Loucy (cell line): ENCODE measurements at regions not wholly inside any gene's neighbourhood (a gene's known extent, or its start where the extent isn't known, plus 50 kb on each side); places are given as distances from the start of the nearest gene placed in this dataset.

ENCODE experiments used
- EZH2phosphoT487 ChIP-seq: fragments of 200-600 bp; IDR thresholded peaks from 2 replicates; pipeline ENCODE4 v1.6.1; 2018; ENCODE audit warnings: antibody characterized with exemption, mild to moderate bottlenecking, moderate library complexity, borderline replicate concordance
- TF ChIP-seq, protein P1 (sequence below): fragments of 200-600 bp; sonication (generic); conservative IDR thresholded peaks from 2 replicates; pipeline ENCODE4 v1.5.1; 2014; ENCODE audit warnings: mild to moderate bottlenecking, antibody characterized with exemption, low read length

DNA sequence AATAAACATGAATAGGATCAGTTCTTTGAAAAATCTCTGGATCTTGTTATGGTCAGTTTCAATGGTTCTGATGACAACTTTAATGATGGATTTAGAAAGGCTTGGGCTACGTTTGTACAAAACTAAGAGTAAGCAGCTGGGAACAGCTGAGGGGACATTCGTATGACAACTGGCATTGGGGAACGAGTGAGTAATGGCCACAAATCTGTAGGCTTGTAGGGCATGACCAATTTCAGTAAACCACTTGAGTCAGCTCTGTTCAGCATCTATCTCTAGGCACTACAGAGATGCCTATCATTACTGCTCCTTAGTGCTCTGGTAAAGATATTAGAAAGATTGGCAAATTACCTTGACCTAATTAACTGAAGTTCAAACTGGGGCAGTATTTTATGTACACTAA is 1375.6 kb downstream of the EPHA7 start:
- TF ChIP-seq, protein P1, sequence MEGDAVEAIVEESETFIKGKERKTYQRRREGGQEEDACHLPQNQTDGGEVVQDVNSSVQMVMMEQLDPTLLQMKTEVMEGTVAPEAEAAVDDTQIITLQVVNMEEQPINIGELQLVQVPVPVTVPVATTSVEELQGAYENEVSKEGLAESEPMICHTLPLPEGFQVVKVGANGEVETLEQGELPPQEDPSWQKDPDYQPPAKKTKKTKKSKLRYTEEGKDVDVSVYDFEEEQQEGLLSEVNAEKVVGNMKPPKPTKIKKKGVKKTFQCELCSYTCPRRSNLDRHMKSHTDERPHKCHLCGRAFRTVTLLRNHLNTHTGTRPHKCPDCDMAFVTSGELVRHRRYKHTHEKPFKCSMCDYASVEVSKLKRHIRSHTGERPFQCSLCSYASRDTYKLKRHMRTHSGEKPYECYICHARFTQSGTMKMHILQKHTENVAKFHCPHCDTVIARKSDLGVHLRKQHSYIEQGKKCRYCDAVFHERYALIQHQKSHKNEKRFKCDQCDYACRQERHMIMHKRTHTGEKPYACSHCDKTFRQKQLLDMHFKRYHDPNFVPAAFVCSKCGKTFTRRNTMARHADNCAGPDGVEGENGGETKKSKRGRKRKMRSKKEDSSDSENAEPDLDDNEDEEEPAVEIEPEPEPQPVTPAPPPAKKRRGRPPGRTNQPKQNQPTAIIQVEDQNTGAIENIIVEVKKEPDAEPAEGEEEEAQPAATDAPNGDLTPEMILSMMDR = no peak
- no peak for TF ChIP-seq EZH2phosphoT487
